ENCODE measurements at regions not wholly inside any gene's neighbourhood (a gene's known extent, or its start where the extent isn't known, plus 50 kb on each side); places are given as distances from the start of the nearest gene placed in this dataset.

DNA sequence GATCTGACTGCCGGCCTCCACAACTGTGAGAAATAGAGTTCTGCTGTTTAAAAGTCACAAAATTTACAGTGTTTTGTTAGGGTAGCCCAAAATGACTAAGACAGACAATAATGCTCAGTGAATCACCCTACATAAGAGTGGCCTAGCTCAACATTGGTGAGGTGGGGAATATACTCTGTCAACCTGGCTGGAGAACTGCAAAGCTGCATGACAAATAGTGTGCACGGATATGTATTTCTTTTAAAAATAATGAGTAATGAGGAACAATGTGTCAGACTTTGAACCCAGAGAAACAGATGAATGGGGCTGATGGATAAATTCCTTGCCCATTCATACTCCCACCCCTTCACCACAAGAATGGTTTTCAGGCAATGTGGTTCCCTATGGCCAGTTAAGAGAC is 372.4 kb downstream of the SUCLA2 start:
- TF ChIP-seq, protein P1, sequence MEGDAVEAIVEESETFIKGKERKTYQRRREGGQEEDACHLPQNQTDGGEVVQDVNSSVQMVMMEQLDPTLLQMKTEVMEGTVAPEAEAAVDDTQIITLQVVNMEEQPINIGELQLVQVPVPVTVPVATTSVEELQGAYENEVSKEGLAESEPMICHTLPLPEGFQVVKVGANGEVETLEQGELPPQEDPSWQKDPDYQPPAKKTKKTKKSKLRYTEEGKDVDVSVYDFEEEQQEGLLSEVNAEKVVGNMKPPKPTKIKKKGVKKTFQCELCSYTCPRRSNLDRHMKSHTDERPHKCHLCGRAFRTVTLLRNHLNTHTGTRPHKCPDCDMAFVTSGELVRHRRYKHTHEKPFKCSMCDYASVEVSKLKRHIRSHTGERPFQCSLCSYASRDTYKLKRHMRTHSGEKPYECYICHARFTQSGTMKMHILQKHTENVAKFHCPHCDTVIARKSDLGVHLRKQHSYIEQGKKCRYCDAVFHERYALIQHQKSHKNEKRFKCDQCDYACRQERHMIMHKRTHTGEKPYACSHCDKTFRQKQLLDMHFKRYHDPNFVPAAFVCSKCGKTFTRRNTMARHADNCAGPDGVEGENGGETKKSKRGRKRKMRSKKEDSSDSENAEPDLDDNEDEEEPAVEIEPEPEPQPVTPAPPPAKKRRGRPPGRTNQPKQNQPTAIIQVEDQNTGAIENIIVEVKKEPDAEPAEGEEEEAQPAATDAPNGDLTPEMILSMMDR (IDR thresholded peaks at IDR 0.05): no peak
- TF ChIP-seq ZFX (IDR thresholded peaks at IDR 0.05; ENCODE audit: borderline replicate concordance): no peak

All from 22Rv1 (cell line).